ENCODE measurements at regions not wholly inside any gene's neighbourhood (a gene's known extent, or its start where the extent isn't known, plus 50 kb on each side); places are given as distances from the start of the nearest gene placed in this dataset.
"Not testable (repeated sequence)": the region's sequence is repeated elsewhere in the genome, so short reads cannot be mapped to it uniquely, and the experiment has no call there.

DNA sequence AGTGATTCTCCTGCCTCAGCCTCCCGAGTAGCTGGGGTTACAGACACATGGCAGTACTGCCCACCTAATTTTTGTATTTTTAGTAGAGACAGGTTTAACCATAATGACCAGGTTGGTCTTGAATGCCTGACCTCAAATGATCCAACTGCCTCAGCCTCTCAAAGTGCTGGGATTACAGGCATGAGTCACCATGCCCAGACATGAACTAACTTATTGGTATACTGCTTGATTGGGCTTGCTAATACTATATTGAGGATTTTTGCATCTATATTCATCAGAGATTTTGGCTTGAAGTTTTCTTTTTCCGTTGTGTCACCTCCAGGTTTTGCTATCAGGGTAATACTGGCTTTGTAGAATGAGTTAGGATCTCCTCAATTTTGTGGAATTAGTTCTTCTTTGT lies 706.1 kb upstream of the HS6ST1 start:
- no peak for DNase-seq (ENCODE audit: low read depth)
- H3K4me3 ChIP-seq (ENCODE audit: low read depth, low read length): no peak overlapping the region
- TF ChIP-seq, protein P1, sequence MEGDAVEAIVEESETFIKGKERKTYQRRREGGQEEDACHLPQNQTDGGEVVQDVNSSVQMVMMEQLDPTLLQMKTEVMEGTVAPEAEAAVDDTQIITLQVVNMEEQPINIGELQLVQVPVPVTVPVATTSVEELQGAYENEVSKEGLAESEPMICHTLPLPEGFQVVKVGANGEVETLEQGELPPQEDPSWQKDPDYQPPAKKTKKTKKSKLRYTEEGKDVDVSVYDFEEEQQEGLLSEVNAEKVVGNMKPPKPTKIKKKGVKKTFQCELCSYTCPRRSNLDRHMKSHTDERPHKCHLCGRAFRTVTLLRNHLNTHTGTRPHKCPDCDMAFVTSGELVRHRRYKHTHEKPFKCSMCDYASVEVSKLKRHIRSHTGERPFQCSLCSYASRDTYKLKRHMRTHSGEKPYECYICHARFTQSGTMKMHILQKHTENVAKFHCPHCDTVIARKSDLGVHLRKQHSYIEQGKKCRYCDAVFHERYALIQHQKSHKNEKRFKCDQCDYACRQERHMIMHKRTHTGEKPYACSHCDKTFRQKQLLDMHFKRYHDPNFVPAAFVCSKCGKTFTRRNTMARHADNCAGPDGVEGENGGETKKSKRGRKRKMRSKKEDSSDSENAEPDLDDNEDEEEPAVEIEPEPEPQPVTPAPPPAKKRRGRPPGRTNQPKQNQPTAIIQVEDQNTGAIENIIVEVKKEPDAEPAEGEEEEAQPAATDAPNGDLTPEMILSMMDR (IDR thresholded peaks at IDR 0.05; ENCODE audit: insufficient read depth, low read depth, low read length): no peak

DNA sequence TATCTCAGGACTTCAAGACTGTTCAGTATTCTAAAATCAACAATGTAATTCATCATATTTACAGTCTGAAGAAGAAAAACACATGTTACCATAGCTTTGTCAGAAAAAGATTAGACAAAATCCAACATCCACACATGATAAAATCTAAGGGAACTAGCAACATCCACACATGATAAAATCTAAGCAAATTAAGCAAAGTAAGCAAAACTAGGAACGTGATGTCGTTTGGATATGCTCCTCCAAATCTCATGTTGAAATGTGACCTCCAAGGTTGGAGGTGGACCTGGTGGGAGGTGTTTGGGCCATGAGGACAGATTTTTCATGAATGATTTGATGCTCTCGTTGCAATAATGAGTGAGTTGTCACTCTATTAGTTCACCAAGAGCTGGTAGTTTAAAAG lies 717.3 kb upstream of the HS6ST1 start:
- TF ChIP-seq, protein P1 (IDR thresholded peaks at IDR 0.05; ENCODE audit: insufficient read depth, low read depth, low read length): no peak
- no peak overlapping the region for H3K4me3 ChIP-seq (ENCODE audit: low read depth, low read length)
- no peak for DNase-seq (ENCODE audit: low read depth)

DNA sequence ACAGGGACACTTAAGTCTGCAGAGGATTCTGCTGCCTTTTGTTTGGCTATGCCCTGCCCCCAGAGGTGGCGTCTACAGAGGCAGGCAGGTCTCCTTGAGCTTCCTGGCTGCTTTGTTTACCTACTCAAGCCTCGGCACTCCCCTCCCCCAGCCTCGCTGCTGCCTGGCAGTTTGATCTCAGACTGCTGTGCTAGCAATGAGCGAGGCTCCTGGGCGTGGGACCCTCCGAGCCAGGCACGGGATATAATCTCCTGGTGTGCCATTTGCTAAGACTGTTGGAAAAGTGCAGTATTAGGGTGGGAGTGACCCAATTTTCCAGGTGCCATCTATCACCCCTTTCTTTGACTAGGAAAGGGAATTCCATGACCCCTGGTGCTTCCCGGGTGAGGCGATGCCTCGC lies 725.0 kb upstream of the HS6ST1 start:
- H3K4me3 ChIP-seq (ENCODE audit: low read depth, low read length); DNase-seq (ENCODE audit: low read depth): not testable (repeated sequence)

DNA sequence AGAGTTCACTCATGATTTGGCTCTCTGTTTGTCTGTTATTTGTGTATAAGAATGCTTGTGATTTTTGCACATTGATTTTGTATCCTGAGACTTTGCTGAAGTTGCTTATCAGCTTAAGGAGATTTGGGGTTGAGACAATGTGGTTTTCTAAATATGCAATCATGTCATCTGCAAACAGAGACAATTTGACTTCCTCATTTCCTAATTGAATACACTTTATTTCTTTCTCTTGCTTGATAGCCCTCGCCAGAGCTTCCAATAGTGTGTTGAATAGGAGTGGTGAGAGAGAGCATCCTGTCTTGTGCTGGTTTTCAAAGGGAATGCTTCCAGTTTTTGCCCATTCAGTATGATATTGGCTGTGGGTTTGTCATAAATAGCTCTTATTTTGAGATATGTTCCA lies 727.8 kb upstream of the HS6ST1 start:
- H3K4me3 ChIP-seq (ENCODE audit: low read depth, low read length); DNase-seq (ENCODE audit: low read depth): not testable (repeated sequence)

DNA sequence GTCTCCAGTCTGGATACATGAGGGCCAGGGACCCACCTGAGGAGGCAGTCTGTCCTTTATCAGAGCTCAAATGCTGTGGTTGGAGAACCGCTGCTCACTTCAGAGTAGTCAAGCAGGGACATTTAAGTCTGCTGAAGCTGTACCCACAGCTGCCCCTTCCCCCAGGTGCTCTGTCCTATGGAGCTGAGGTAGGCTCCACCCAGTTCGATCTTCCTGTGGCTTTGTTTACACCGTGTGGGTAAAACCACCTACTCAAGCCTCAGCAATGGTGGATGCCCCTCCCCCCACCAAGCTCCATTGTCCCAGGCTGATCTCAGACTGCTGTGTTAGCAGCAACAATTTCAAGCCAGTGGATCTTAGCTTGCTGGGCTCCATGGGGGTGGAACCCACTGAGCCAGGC lies 731.4 kb upstream of the HS6ST1 start:
- no peak for DNase-seq (ENCODE audit: low read depth)
- H3K4me3 ChIP-seq (ENCODE audit: low read depth, low read length): no peak overlapping the region
- TF ChIP-seq, protein P1 (IDR thresholded peaks at IDR 0.05; ENCODE audit: insufficient read depth, low read depth, low read length): no peak

DNA sequence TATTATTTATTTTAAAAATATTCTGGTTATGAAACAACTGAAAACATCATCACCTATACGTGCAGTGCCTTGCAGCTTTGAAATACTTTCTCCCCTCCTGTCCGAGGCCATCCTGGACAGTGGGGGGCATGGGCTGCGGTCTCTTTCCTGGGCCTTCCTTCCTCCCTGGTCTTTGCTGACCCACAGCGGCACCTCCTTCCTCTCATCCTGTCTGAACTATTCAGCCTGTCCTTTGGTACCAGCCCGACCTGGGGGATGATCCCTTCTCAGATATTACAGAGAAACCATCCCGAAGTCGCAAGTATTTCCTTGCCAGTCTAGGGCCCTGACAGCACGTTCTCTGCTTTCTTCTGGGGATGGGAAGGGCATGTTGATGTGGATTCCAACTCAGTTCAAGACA lies 736.6 kb upstream of the HS6ST1 start:
- DNase-seq (ENCODE audit: low read depth): no peak
- TF ChIP-seq, protein P1 (IDR thresholded peaks at IDR 0.05; ENCODE audit: insufficient read depth, low read depth, low read length): no peak
- no peak overlapping the region for H3K4me3 ChIP-seq (ENCODE audit: low read depth, low read length)

DNA sequence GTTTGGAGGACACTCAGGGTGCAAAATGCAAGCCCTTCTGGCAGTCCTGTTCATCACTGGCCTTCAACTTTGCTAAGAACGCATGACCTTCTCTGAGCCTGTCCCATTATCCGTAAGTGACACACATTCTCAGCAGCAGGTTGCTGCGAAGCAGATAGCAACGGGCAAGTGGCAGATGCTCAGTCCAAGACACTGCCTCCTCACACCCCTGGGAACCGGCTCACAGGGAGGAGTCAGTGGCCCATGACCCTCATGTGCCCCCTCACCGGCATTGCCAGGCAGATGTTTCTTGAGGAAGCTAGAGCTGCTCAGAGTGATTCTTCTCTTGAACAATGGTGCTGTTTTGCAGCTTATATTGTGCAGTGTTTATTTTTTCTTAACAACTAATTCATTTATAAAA lies 737.2 kb upstream of the HS6ST1 start:
- no peak overlapping the region for H3K4me3 ChIP-seq (ENCODE audit: low read depth, low read length)
- TF ChIP-seq, protein P1 (IDR thresholded peaks at IDR 0.05; ENCODE audit: insufficient read depth, low read depth, low read length): no peak
- DNase-seq (ENCODE audit: low read depth): no peak

DNA sequence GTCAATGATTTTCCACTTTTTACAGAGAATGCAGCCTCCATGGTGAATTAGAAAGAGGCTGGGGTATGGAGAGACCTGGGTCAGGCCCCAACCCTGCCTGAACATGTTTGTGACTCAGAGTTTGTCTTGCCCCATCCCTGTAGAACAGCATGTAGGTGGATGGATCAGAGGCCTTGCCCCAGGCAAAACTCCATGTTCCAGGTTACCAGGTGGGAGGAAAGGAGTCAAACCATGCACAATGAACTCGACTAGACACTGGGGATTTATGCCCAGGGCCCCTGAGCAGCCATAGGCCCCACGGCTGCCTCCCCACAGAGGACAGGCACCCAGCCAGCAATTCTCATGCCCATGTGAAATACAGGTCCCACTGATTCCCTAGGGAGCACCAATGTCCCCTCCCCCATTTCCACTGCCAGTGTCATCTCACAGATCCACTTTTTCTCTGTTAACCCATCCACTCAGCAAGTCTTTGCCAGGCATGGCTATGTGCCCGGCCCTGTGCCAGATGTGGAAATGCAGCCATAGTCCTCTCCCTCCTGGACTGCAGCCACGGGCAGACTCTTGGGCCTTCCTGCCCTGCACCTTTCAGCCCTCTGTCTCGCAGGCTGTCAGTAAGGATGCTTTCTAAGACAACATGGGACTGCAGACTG lies 737.8 kb upstream of the HS6ST1 start:
- TF ChIP-seq, protein P1 (IDR thresholded peaks at IDR 0.05; ENCODE audit: insufficient read depth, low read depth, low read length): no peak
- no peak overlapping the region for H3K4me3 ChIP-seq (ENCODE audit: low read depth, low read length)
- DNase-seq (ENCODE audit: low read depth): no peak

Data from fibroblast of villous mesenchyme (primary cell).